WTC11 (cell line): ENCODE measurements at regions not wholly inside any gene's neighbourhood (a gene's known extent, or its start where the extent isn't known, plus 50 kb on each side); places are given as distances from the start of the nearest gene placed in this dataset.

Experiments used
- ATAC-seq: fragments of 200-7000 bp; cut with Tn5 transposase; 2 replicates; pipeline ENCODE4 v1.10.0; 2021; ENCODE audit warnings: mild to moderate bottlenecking, moderate library complexity
- CTCF ChIA-PET: fragments of 300-600 bp; sonication (Branson Sonifier 250); formaldehyde crosslinking; loops from one replicate; lab custom pipeline; 2021; ENCODE audit warnings: antibody characterized with exemption; lab: Charles Lee
- POLR2A ChIA-PET: fragments of 350-600 bp; sonication (Branson Sonifier 250); formaldehyde crosslinking; loops from one replicate; lab custom pipeline; 2021; ENCODE audit warnings: antibody characterized with exemption; lab: Charles Lee
- DNase-seq: peaks from one replicate; pipeline ENCODE4 v3.0.0; 2021; ENCODE audit warnings: low spot score
- H3K27ac Mint-ChIP-seq: 2 replicates; pipeline ENCODE4 v1.8.0; 2021; ENCODE audit warnings: mixed read lengths
- H3K27me3 Mint-ChIP-seq: 2 replicates; pipeline ENCODE4 v1.8.0; 2021; ENCODE audit warnings: low read depth, mild to moderate bottlenecking, moderate library complexity, mixed read lengths
- H3K36me3 Mint-ChIP-seq: 2 replicates; pipeline ENCODE4 v1.8.0; 2021; ENCODE audit warnings: mixed read lengths
- H3K4me1 Mint-ChIP-seq: 2 replicates; pipeline ENCODE4 v1.8.0; 2022; ENCODE audit warnings: mixed read lengths
- H3K4me3 Mint-ChIP-seq: 2 replicates; pipeline ENCODE4 v1.8.0; 2021; ENCODE audit warnings: mild to moderate bottlenecking, moderate library complexity, mixed read lengths
- H3K9me3 Mint-ChIP-seq: 2 replicates; pipeline ENCODE4 v1.8.0; 2021; ENCODE audit warnings: mixed read lengths
- CREM ChIP-seq: sonication (generic); formaldehyde crosslinking; IDR thresholded peaks from 2 replicates; pipeline ENCODE4 v1.8.1; 2022; ENCODE audit warnings: mild to moderate bottlenecking, missing genetic modification reagents, moderate library complexity
- ETV6 ChIP-seq: sonication (generic); formaldehyde crosslinking; IDR thresholded peaks from 2 replicates; pipeline ENCODE4 v1.8.1; 2022; ENCODE audit warnings: mild to moderate bottlenecking, missing genetic modification reagents
- FOXP1 ChIP-seq: sonication (generic); formaldehyde crosslinking; IDR thresholded peaks from 2 replicates; pipeline ENCODE4 v1.8.0; 2022; ENCODE audit warnings: missing genetic modification reagents, mild to moderate bottlenecking, moderate library complexity, borderline replicate concordance
- KAT7 ChIP-seq: sonication (generic); formaldehyde crosslinking; IDR thresholded peaks from 2 replicates; pipeline ENCODE4 v1.8.1; 2023; ENCODE audit warnings: missing genetic modification reagents, mild to moderate bottlenecking, borderline replicate concordance
- NFYB ChIP-seq: sonication (generic); formaldehyde crosslinking; conservative IDR thresholded peaks from 2 replicates; pipeline ENCODE4 v1.8.0; 2022; ENCODE audit warnings: low read depth, missing genetic modification reagents
- ZBTB21 ChIP-seq: sonication (generic); formaldehyde crosslinking; IDR thresholded peaks from 2 replicates; pipeline ENCODE4 v1.8.1; 2023; ENCODE audit warnings: mild to moderate bottlenecking, missing genetic modification reagents, borderline replicate concordance
- ZNF138 ChIP-seq: sonication (generic); formaldehyde crosslinking; conservative IDR thresholded peaks from 2 replicates; pipeline ENCODE4 v1.8.1; 2022; ENCODE audit warnings: mild to moderate bottlenecking, moderate library complexity, missing genetic modification reagents
- ZNF263 ChIP-seq: sonication (generic); formaldehyde crosslinking; IDR thresholded peaks from 2 replicates; pipeline ENCODE4 v1.8.1; 2022; ENCODE audit warnings: low read depth, mild to moderate bottlenecking, moderate library complexity, missing genetic modification reagents
- ZNF416 ChIP-seq: fragments of 250-450 bp; sonication (Bioruptor Pico); IDR thresholded peaks from 2 replicates; pipeline ENCODE4 v1.9.0; 2021; ENCODE audit warnings: mild to moderate bottlenecking, inconsistent platforms
- TF ChIP-seq, protein P1 (sequence below): fragments of 250-450 bp; sonication (Bioruptor Pico); IDR thresholded peaks from 2 replicates; pipeline ENCODE4 v1.9.0; 2021; ENCODE audit warnings: mild to moderate bottlenecking
- TF ChIP-seq, protein P2 (sequence below): fragments of 250-450 bp; sonication (Bioruptor Pico); conservative IDR thresholded peaks from 2 replicates; pipeline ENCODE4 v1.9.0; 2021; ENCODE audit warnings: mild to moderate bottlenecking
- TF ChIP-seq, protein P3 (sequence below): sonication (generic); formaldehyde crosslinking; IDR thresholded peaks from 2 replicates; pipeline ENCODE4 v1.8.0; 2022; ENCODE audit warnings: mild to moderate bottlenecking, missing genetic modification reagents
- TF ChIP-seq, protein P4 (sequence below): sonication (generic); formaldehyde crosslinking; IDR thresholded peaks from 2 replicates; pipeline ENCODE4 v1.8.0; 2022; ENCODE audit warnings: mild to moderate bottlenecking, missing genetic modification reagents
- TF ChIP-seq, protein P5 (sequence below): fragments of 250-450 bp; sonication (Bioruptor Pico); IDR thresholded peaks from 2 replicates; pipeline ENCODE4 v1.9.0; 2021; ENCODE audit warnings: mild to moderate bottlenecking, borderline replicate concordance
- TF ChIP-seq, protein P6 (sequence below): sonication (generic); formaldehyde crosslinking; IDR thresholded peaks from 2 replicates; pipeline ENCODE4 v1.8.1; 2023; ENCODE audit warnings: mild to moderate bottlenecking, missing genetic modification reagents
- TF ChIP-seq, protein P7 (sequence below): sonication (generic); formaldehyde crosslinking; IDR thresholded peaks from 2 replicates; pipeline ENCODE4 v1.8.1; 2023; ENCODE audit warnings: mild to moderate bottlenecking, missing genetic modification reagents

DNA sequence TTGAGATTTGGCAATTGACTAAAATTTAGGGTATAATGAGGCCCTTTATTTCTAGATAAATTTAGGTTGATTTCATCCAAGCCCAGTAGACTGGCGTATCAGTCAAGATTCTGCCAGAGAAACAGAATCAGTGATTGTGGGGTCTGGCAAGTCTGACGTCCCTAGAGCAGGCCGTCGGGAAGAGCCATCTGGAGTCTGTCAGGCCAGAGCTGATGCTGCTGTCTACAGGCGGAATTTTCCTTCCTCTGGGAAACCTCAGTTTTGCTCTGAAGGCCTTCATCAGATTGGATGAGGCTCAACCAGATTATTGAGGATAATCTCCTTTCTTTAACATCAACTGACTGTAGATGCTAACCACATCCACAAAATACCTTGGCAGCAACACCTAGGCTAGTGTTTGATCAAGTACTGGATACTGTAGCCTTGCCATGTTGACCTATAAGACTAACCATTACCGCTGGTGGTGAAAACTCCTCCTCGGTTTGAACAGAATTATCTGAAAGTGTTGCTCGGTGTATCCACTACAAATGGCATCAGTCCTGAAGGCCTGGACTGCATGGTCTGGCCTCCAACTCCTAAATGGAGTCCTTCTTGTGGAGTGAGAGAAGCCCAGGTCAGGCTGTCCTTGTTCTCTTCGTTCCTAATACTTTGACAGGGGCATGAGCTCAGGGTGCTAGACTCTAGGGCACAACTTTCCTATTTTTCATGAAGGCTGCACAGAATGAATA is 83.2 kb upstream of the ANKH start:
- POLR2A ChIA-PET, result no interaction called here
- TF ChIP-seq ETV6 (CRISPR knock-in tag), result no peak
- TF ChIP-seq KAT7, result no peak
- no peak for TF ChIP-seq ZNF263
- no peak for TF ChIP-seq ZNF138 (CRISPR knock-in tag)
- TF ChIP-seq, all 79 proteins: peak for 0
- CTCF ChIA-PET, result interaction anchor here (1.0 kb wide), 1 partner anchor 49 kb away, joined by 3 read pairs; no protein-coding TSS in a partner anchor
- Mint-ChIP-seq H3K36me3 (no peaks in the 10 kb centered on the region), H3K27me3 (peaks cover 5% of the 10 kb centered on the region), H3K4me1 (peaks cover 25% of the 10 kb centered on the region), H3K27ac (no peak overlapping the region), H3K4me3 (no peak overlapping the region), H3K9me3 (peaks cover 3% of the 10 kb centered on the region; the same call in 1 of the 2 replicates)
- DNase-seq (no peak), ATAC-seq (no peak)

DNA sequence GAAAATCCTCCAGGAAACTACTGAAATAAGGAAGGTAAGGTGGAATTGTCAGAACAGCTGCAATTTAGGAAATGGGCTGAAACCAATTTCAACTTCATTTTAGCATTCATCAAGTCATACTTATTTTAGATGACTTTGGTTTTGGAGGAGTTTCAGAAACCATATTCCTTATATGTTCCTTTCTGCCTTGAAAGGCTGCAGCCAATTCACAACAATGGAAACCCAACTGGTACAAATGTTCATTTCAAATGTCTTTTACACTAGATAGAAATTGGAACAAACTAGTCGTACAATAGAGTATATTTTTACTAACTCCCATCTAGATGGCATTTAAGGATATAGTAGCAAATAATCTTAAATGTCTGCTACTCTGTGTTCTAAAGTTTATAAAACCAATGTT is 82.6 kb upstream of the ANKH start:
- DNase-seq (no peak), ATAC-seq (no peak)
- peaks cover 8% of the 10 kb centered on the region; the same call in 1 of the 2 replicates for H3K9me3 Mint-ChIP-seq
- ChIA-PET CTCF (no interaction called here), POLR2A (no interaction called here)
- TF ChIP-seq, protein P1, sequence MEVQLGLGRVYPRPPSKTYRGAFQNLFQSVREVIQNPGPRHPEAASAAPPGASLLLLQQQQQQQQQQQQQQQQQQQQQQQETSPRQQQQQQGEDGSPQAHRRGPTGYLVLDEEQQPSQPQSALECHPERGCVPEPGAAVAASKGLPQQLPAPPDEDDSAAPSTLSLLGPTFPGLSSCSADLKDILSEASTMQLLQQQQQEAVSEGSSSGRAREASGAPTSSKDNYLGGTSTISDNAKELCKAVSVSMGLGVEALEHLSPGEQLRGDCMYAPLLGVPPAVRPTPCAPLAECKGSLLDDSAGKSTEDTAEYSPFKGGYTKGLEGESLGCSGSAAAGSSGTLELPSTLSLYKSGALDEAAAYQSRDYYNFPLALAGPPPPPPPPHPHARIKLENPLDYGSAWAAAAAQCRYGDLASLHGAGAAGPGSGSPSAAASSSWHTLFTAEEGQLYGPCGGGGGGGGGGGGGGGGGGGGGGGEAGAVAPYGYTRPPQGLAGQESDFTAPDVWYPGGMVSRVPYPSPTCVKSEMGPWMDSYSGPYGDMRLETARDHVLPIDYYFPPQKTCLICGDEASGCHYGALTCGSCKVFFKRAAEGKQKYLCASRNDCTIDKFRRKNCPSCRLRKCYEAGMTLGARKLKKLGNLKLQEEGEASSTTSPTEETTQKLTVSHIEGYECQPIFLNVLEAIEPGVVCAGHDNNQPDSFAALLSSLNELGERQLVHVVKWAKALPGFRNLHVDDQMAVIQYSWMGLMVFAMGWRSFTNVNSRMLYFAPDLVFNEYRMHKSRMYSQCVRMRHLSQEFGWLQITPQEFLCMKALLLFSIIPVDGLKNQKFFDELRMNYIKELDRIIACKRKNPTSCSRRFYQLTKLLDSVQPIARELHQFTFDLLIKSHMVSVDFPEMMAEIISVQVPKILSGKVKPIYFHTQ (CRISPR knock-in tag), result no peak
- TF ChIP-seq, protein P2, sequence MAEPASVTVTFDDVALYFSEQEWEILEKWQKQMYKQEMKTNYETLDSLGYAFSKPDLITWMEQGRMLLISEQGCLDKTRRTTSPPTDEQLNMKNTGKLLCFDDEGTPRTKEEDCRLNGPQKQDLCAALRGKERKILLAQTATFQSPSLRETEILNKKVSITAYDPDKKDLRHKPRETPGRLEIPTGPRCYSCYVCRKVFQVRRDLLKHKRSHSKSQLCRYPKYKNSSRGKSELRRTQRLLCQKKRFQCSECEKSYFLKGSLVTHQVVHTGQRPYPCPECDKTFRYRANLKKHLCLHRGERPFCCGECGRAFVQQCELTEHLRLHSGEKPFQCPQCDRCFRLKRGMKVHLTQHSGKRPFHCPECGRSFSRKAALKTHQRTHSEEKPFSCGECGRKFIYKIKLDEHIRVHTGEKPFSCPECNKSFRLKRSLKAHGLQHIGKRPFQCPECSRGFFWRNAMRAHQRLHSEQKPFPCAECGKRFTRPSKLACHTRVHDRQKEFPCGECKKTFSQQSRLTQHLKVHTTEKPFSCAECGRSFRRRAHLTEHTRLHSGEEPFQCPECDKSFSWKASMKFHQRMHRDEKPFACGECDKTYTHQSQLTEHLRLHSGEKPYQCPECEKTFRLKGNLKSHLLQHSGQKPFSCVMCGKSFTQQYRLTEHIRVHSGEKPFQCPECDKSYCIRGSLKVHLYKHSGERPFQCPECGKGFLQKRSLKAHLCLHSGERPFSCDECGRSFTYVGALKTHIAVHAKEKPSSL (CRISPR knock-in tag), result no peak
- H3K36me3 Mint-ChIP-seq, result no peaks in the 10 kb centered on the region
- no peak overlapping the region for H3K4me3 Mint-ChIP-seq
- peaks cover 23% of the 10 kb centered on the region for H3K4me1 Mint-ChIP-seq
- H3K27me3 Mint-ChIP-seq, result peaks cover 5% of the 10 kb centered on the region
- H3K27ac Mint-ChIP-seq, result no peak overlapping the region

DNA sequence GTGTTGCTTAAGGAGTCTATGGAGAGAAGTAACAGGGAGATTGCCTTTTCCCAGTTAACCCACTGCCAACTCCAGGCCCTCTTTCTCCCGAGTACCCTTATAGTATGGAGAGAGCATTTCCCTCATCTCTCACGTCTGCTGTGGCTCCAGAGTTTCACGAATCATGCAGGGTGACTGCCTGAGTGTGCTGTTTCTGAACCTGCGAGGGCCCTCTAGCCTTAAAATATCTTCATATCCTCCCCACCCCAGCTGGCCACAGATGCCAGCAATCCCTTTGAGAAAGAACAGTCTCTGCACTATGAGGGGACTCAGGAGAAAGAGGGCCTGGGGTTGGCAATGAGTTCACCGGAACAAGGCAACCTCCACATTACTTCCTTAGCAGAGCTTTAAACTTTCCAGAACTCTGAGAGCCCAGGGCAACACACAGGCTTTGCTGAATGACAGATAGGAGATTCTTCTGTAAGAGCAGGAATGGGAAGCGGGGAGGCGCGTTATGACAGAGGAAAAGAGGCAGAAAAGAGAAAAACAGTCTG is 81.6 kb upstream of the ANKH start:
- Mint-ChIP-seq H3K9me3 (peaks cover 9% of the 10 kb centered on the region; the same call in 1 of the 2 replicates), H3K36me3 (no peaks in the 10 kb centered on the region), H3K4me1 (peaks cover 22% of the 10 kb centered on the region), H3K4me3 (no peak overlapping the region), H3K27ac (no peak overlapping the region), H3K27me3 (peaks cover 5% of the 10 kb centered on the region)
- POLR2A ChIA-PET, result no interaction called here
- TF ChIP-seq, protein P3, sequence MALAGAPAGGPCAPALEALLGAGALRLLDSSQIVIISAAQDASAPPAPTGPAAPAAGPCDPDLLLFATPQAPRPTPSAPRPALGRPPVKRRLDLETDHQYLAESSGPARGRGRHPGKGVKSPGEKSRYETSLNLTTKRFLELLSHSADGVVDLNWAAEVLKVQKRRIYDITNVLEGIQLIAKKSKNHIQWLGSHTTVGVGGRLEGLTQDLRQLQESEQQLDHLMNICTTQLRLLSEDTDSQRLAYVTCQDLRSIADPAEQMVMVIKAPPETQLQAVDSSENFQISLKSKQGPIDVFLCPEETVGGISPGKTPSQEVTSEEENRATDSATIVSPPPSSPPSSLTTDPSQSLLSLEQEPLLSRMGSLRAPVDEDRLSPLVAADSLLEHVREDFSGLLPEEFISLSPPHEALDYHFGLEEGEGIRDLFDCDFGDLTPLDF (CRISPR knock-in tag), result no peak
- TF ChIP-seq ZBTB21, result no peak
- TF ChIP-seq, protein P4, sequence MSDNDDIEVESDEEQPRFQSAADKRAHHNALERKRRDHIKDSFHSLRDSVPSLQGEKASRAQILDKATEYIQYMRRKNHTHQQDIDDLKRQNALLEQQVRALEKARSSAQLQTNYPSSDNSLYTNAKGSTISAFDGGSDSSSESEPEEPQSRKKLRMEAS (CRISPR knock-in tag), result no peak
- no peak for TF ChIP-seq CREM (CRISPR knock-in tag)
- TF ChIP-seq, protein P5, sequence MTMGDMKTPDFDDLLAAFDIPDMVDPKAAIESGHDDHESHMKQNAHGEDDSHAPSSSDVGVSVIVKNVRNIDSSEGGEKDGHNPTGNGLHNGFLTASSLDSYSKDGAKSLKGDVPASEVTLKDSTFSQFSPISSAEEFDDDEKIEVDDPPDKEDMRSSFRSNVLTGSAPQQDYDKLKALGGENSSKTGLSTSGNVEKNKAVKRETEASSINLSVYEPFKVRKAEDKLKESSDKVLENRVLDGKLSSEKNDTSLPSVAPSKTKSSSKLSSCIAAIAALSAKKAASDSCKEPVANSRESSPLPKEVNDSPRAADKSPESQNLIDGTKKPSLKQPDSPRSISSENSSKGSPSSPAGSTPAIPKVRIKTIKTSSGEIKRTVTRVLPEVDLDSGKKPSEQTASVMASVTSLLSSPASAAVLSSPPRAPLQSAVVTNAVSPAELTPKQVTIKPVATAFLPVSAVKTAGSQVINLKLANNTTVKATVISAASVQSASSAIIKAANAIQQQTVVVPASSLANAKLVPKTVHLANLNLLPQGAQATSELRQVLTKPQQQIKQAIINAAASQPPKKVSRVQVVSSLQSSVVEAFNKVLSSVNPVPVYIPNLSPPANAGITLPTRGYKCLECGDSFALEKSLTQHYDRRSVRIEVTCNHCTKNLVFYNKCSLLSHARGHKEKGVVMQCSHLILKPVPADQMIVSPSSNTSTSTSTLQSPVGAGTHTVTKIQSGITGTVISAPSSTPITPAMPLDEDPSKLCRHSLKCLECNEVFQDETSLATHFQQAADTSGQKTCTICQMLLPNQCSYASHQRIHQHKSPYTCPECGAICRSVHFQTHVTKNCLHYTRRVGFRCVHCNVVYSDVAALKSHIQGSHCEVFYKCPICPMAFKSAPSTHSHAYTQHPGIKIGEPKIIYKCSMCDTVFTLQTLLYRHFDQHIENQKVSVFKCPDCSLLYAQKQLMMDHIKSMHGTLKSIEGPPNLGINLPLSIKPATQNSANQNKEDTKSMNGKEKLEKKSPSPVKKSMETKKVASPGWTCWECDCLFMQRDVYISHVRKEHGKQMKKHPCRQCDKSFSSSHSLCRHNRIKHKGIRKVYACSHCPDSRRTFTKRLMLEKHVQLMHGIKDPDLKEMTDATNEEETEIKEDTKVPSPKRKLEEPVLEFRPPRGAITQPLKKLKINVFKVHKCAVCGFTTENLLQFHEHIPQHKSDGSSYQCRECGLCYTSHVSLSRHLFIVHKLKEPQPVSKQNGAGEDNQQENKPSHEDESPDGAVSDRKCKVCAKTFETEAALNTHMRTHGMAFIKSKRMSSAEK (CRISPR knock-in tag), result no peak
- no peak for TF ChIP-seq FOXP1
- TF ChIP-seq, protein P6, sequence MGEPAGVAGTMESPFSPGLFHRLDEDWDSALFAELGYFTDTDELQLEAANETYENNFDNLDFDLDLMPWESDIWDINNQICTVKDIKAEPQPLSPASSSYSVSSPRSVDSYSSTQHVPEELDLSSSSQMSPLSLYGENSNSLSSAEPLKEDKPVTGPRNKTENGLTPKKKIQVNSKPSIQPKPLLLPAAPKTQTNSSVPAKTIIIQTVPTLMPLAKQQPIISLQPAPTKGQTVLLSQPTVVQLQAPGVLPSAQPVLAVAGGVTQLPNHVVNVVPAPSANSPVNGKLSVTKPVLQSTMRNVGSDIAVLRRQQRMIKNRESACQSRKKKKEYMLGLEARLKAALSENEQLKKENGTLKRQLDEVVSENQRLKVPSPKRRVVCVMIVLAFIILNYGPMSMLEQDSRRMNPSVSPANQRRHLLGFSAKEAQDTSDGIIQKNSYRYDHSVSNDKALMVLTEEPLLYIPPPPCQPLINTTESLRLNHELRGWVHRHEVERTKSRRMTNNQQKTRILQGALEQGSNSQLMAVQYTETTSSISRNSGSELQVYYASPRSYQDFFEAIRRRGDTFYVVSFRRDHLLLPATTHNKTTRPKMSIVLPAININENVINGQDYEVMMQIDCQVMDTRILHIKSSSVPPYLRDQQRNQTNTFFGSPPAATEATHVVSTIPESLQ, result no peak
- TF ChIP-seq ZNF416 (CRISPR knock-in tag), result no peak
- TF ChIP-seq, protein P7, sequence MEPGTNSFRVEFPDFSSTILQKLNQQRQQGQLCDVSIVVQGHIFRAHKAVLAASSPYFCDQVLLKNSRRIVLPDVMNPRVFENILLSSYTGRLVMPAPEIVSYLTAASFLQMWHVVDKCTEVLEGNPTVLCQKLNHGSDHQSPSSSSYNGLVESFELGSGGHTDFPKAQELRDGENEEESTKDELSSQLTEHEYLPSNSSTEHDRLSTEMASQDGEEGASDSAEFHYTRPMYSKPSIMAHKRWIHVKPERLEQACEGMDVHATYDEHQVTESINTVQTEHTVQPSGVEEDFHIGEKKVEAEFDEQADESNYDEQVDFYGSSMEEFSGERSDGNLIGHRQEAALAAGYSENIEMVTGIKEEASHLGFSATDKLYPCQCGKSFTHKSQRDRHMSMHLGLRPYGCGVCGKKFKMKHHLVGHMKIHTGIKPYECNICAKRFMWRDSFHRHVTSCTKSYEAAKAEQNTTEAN (CRISPR knock-in tag), result no peak
- no peak for TF ChIP-seq NFYB (CRISPR knock-in tag)
- DNase-seq, result no peak
- CTCF ChIA-PET, result interaction anchor here (0.7 kb wide), 1 partner anchor 313 kb away, joined by 3 read pairs; no protein-coding TSS in a partner anchor
- no peak for ATAC-seq
